Suprapubic skin (tissue), 4 donors: ENCODE measurements at regions not wholly inside any gene's neighbourhood (a gene's known extent, or its start where the extent isn't known, plus 50 kb on each side); places are given as distances from the start of the nearest gene placed in this dataset.

ENCODE experiments used
- CTCF ChIP-seq, 2 donors: fragments of 200-600 bp in 1 of 2; fragments of 450-650 bp in 1 of 2; sonication (generic) in 1 of 2; IDR thresholded peaks; one replicate each; pipeline ENCODE4 v1.5.1; 2016 to 2019; ENCODE audit warnings: antibody characterized with exemption in 2 of 2, mild to moderate bottlenecking in 1 of 2, moderate library complexity in 1 of 2
- EP300 ChIP-seq: sonication (generic); formaldehyde crosslinking; IDR thresholded peaks from one replicate; pipeline ENCODE4 v1.6.1; 2017; ENCODE audit warnings: antibody characterized with exemption
- POLR2A ChIP-seq, 2 donors: fragments of 450-650 bp; IDR thresholded peaks; one replicate each; pipeline ENCODE4 v1.6.1; 2017; ENCODE audit warnings: antibody characterized with exemption in 2 of 2, mild to moderate bottlenecking in 2 of 2, moderate library complexity in 2 of 2
- POLR2AphosphoS5 ChIP-seq, 3 donors: sonication (generic); formaldehyde crosslinking; IDR thresholded peaks; one replicate each; pipeline ENCODE4 v1.6.1; 2017; ENCODE audit warnings: antibody characterized with exemption in 3 of 3

- no peak for TF ChIP-seq CTCF (IDR thresholded peaks at IDR 0.05)
- no peak for TF ChIP-seq POLR2AphosphoS5 (IDR thresholded peaks at IDR 0.05)
- no peak for TF ChIP-seq POLR2A (IDR thresholded peaks at IDR 0.05)
- no peak for TF ChIP-seq EP300
Measured at GRCh38 chr4:159540038-159540437, 437.2 kb downstream of the RAPGEF2 start.
